ENCODE measurements at regions not wholly inside any gene's neighbourhood (a gene's known extent, or its start where the extent isn't known, plus 50 kb on each side); places are given as distances from the start of the nearest gene placed in this dataset.

DNA sequence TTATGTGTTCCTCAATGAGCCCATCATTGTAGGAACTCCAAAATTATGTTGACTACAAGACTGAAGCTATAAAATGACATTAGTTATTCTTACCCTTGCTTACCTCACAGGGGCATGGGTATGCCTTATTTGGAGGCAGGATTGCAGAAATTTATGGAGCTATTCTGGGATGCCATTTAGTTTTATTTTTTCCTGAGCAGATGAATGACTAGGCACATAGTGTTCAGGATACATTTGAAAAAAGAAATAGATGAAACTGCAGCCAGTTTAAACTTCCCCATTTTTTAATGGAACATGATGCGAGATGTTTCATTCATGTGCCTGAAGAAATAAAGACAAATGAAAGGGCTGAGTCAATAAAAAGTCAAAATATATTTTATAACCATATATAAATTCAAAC, 399.2 kb upstream of the JAG1 start:
- TF ChIP-seq, protein P1, sequence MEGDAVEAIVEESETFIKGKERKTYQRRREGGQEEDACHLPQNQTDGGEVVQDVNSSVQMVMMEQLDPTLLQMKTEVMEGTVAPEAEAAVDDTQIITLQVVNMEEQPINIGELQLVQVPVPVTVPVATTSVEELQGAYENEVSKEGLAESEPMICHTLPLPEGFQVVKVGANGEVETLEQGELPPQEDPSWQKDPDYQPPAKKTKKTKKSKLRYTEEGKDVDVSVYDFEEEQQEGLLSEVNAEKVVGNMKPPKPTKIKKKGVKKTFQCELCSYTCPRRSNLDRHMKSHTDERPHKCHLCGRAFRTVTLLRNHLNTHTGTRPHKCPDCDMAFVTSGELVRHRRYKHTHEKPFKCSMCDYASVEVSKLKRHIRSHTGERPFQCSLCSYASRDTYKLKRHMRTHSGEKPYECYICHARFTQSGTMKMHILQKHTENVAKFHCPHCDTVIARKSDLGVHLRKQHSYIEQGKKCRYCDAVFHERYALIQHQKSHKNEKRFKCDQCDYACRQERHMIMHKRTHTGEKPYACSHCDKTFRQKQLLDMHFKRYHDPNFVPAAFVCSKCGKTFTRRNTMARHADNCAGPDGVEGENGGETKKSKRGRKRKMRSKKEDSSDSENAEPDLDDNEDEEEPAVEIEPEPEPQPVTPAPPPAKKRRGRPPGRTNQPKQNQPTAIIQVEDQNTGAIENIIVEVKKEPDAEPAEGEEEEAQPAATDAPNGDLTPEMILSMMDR (IDR thresholded peaks at IDR 0.05) = no peak
- no peak for TF ChIP-seq POLR2A (IDR thresholded peaks at IDR 0.05)

All from lower leg skin (tissue), 3 donors.